HG03175 (cell line): ENCODE measurements at regions not wholly inside any gene's neighbourhood (a gene's known extent, or its start where the extent isn't known, plus 50 kb on each side); places are given as distances from the start of the nearest gene placed in this dataset.
A peak's percentile ranks its signal among the peaks of the same experiment; 100 is the strongest.
"Not testable (repeated sequence)": the region's sequence is repeated elsewhere in the genome, so short reads cannot be mapped to it uniquely, and the experiment has no call there.

ENCODE experiments used
- ATAC-seq: cut with Tn5 transposase; IDR thresholded peaks from one replicate; pipeline ENCODE4 v1.9.1; 2021; ENCODE audit warnings: mild to moderate bottlenecking, moderate library complexity; ENCODE audit not compliant: unreplicated experiment

DNA sequence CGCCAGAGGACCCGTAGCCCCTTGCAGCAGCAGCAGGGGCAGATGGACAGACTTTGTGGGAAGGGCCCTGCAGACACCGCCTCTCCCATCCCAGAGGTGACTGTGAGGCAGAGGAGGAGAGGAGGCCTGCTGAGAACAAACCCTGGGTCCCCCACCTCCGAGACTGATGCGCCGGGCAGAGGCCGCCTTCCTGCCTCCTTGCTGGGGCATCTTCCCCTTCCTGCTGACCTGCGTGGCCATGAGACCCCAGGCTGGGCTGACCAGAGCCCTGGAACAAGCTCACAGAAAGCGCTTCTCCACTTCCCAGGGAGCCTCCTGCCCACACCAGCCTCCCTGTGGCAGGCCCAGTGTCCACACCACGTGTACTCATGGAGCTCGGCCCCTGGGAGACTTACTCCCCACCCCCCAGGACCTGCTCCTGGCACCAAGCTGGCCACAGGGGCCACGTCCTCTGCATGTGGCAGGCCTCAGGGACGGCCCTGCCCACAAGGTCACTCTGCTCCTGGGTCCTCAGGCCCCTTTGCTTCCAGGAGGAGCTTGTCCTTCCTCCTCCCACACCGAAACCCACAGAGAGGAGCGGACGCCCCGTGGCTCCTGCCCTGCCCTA, 119.0 kb upstream of the ZNF469 start:
- not testable (repeated sequence) for ATAC-seq

DNA sequence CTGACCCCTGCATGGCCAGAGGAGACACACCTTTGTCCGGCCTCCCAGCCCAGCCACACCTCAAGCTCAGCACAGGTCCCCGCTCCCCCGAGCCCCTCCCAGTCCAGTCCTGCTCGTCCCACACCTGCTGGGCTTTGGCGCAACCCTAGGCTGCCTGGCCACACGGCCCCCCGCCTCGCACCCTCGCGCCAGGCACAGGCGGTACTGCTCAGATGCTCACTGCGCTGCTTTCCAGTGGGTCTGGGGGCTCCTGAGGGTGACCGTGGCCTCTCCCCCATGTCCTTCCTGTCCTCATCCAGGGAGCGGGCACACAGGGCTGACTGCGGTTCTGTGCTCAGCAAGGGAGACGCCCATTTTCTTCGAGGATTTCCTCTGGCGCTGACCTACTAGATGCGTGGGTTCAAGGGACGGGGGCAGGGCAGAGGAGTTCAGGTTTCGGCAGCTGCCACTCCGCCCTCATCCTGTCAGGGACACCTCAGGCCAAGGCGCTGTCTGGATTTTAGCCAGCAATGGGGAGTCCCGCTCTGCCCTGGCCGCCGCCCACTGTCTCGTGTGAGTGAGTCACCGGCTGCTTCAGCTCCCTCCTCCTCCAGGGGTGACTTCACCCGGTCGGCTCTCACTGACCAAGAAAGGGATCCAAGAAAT, 118.0 kb upstream of the ZNF469 start:
- peak; percentile 73 for ATAC-seq

DNA sequence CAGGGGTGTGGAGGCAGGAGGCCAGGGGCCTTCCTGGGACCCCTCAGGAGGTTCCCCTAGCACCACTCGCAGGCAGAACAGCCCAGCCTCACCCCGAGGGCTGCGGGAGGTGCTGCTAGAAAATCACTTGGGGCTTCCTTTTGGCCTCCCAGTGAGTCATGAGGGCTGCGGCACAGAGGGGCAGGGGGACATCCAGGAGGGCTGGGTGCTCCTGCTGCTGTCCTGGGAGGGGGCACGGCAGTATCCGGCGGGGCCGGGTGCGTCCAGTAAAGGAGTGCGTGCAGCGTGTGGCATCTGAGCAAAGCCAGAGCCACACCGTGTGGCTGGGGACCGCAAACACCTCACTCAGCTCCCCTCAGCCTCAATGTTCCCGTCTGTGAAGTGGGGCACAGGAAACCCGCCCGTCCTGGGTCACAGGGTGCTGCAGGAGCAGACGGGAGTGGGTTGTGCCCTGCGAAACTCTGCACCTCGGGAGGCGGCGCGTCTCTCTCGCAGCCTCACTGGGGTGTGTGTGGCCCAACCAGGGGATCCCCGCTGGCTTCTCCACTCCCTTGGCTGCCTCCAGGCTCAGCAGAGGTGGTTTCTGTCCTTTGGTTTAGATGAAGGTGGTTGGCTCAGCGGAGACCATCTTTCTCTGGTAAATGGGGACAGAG, 117.3 kb upstream of the ZNF469 start:
- peak; percentile 10 for ATAC-seq

DNA sequence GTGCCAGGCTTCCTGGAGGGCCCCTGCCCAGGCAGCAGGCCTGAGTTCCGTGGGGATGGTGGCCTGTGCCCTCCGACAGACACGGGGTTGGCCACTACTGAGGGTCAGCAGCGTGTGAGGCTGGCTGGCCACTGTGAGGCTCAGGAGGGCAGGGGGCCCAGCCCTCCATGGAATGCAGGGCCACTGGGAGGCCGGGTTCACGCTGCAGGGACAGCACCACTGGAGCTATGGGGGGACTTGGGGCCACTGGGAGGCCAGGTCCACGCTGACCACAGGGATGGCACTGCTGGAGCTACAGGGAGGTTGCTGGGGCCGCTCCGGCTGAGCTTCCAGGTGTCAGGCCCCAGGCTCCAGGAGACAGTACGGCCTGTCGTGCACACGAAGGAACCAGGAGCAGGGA, 116.7 kb upstream of the ZNF469 start:
- not testable (repeated sequence) for ATAC-seq

DNA sequence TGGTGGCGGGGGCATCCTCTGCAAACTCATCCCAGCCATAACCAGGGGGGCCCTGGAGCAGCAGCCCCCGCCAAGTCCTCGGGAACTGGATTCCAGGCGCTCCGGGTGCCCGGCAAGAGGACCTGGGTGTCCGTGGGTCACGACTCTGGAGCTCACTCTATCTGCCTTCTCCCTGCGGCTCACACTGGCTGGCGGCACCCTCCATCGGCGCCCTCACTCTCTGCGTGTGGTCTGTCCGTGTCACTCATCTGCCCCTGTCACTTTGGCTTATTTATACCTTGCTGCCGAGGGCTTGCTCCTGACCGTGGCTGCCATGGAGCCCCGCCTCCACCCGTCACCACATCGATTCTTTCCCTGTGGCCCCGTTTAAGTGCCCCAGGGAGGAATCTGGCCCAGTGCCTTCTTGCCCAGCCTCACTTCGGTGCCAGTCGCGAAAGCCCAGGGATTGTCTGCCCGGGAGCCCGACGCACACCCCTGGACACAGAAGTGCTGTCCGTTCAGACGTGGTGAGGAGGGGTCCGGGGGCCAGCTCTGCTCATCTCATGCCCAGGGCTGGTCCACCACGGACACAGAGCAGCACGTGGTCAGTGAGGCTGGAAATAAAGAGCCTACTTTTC, 115.7 kb upstream of the ZNF469 start:
- ATAC-seq: not testable (repeated sequence)

DNA sequence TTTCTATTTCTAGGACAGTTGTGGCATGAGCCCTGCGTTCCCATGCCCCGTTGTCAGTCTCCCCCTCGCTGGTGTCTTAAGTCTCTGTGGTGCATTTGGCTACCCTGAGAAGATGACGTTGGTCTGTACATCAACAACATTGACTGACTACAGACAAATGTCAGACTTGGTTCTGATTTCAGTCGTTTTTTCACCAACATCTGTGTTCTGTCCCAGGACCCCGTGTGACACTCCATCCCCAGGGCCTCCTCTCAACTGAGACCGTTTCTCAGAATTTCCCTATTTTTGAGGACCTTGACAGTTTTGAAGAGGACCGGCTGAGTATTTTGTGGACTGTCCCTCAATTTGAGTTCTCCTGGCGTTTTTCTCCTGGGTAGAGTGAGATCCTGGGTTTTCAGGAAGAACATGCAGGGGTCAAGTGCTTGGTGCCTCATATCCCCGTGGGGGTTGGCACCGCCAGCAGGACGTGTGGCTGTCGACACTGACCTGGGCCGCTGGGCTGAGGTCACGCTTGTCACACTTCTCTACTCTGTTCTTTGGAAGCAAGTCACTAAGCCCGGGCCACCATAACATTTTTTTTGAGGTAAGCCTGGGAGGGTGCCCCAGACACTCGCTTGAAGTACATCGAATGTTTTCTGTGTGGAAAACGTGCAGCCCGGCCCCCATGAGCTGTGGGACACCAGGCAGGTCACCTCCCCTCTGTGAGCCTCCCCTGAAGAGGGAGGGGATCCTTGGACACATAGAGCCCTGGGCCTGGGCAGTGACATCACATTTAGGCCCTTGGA, 114.4 kb upstream of the ZNF469 start:
- not testable (repeated sequence) for ATAC-seq

DNA sequence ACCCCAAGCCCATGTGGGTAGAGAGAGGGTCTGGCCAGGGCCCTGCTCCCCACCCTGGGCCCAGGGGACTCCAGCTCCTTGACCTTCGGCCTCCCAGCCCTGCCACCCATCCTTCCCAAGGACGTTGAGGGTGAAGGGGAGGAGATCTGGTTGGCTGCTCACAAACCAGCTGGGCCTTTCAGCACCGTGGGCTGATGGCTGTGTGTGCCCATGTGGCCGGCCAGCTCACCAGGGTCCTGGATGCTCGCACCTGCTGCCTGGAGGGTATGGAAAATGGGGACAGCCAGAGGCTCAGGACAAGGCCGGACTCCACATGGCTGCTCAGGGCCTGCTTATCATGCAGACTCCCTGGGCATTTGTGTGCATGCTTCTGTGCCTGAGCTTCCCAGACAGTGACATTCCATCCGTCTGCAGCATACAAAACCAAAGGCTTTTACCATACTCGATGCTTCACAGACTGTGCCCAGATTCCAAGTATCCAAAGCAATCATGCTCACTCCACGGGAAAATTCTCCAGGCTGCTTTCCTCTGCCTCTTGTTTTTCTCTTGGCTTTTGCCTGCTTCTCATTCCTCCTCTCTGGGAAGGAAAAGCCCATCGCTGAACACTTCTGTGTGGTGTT, 112.5 kb upstream of the ZNF469 start:
- ATAC-seq: not testable (repeated sequence)

DNA sequence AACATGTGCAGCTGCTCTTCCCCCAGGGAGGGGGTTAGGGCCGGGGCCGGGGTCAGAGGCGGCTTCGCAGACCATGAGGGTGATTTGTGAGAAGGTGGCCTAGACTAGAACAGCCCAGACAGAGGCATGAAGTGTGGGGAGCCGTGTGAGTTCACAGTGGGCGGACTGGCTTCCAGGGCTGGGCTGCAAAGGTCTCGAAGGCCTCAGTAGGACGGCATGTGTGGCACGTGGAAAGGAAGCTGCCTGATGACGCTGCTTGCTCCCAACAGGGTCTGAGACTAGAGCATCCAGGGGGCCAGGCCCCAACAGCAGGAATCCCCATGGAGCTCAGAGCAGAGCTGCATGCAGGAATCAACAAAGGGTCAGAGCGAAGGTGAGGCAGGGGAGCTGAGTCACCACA, 111.5 kb upstream of the ZNF469 start:
- not testable (repeated sequence) for ATAC-seq

DNA sequence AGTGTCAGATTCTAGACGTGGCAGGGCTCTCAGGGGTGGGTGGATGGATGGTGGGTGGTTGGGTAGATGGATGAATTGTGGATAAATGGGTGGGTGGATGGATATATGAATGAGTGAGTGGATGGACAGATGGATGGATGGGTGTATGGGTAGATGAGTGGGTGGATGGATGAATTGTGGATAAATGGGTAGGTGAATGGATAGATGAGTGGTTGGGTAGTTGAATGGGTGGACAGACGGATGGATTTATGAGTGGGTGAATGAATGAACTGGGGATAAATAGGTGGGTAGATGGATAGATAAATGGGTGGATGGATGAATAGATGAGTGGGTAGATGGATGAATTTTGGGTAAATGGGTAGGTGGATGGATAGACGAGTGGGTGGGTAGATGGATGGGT, 111.0 kb upstream of the ZNF469 start:
- not testable (repeated sequence) for ATAC-seq

DNA sequence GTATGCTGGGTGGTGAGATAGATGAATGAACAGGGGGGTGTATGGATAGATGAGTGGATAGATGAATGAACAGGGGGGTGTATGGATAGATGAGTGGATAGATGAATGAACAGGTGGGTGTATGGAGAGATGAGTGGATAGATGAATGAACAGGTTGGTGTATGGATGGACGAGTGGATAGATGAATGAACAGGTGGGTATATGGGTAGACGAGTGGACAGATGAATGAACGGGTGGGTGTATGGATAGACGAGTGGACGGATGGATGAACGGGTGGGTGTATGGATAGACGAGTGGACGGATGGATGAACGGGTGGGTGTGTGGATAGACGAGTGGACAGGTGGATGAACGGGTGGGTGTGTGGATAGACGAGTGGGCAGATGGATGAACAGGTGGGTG, 110.3 kb upstream of the ZNF469 start:
- ATAC-seq: not testable (repeated sequence)

DNA sequence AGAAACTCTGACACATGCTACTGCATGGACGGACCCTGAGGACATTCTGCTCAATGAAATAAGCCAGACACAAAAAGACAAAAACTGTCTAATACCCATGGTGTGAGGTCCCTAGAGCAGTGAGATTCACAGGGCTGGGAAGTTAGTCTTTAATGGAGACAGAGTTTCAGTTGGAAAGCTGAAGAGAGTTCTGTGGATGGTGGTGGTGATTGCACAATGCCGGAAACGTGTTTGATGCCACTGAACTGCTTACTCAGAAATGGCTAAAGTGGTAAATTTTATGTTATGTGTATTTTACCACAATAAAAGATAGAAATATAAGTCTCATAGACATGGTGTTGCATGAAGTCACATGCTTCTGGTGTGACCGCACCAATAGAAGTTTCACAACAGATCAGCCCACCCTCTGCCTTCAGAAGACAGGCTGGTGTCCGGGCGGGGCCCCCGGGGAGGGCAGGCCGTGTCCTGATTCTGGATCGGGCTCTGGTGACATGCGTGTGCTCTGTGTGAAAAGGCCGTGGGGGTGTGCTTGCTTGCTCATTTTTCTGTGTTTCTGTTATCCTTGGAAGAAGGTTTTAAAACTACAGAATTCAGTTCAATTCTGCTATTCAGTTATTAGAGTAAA, 108.5 kb upstream of the ZNF469 start:
- ATAC-seq: not testable (repeated sequence)

DNA sequence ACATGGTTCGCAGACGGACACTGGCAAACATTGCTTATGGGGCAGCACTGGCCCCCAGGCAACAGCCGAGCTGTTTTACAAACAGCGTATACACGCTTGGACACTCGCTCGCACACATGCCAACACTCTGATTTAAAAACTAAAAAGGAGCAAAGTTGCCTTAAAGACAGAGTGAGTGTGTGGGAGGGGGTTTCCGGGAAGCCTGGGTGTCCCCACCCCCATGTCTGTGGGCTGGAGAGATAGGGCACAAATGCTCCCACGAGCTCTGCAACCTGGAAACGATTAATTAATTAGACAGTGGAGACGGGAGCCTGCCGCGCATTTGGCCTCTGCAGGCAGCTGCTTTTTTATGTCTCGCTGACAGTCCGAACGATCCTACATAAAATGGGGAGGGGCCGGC, 107.9 kb upstream of the ZNF469 start:
- no peak for ATAC-seq

DNA sequence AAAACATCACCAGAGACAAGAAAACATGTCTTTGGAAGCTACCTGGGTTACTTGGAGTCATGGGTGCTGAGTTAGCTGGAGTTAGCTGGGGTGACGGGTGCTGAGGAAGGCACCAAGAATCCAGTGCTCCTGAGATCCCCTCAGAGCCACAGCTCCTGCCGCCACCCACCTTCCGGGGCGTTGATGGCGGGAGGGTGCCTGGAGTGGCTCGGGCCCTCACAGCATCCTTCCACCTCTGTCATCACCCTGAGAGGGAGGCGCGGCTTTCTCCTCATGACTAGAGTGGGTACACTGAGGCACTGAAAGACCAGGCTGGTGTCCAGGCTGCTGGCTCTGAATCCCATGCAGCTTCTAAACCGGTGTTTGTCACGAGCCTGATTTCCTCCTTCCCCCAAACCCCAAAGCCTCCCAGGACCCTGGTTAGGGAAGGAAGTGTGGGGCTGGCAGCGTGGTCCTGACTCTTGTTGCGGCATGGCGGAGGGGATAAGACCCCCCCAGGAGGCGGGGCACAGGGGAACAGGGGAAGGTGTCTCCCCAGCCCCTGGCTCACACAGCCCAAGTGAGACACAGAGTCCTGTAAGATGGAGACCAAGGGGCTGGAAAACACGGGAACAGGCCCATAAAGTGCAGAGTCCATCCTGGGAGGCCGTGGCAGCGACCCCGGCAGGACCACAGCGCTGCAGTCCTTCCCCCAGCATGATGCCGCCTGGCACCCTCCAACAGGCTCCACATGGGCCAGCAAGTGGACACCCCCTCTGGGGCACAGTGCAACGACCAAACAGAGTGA, 107.2 kb upstream of the ZNF469 start:
- not testable (repeated sequence) for ATAC-seq

DNA sequence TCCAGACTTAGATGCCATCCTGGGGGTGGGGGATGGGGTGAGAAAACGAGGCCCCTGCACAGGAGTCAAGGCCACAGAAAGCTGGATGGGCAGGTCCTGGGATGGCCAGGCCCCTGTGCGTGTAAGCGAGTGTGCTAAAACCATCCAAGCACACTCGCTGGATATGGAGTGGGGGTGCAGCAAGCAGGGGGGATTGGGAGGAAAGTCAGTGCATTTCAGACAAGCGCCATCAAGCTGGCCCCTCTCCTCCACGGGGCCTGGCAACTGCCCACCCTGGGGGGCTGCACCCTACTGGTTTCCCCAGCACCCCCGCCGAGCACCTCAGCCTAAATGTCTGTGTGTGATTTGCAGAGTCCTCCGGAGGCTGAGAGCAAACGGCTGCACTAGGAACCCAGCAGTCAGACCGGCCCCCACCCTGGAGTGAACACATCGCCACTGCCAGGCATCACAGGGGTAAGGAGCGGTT, 106.6 kb upstream of the ZNF469 start:
- not testable (repeated sequence) for ATAC-seq

DNA sequence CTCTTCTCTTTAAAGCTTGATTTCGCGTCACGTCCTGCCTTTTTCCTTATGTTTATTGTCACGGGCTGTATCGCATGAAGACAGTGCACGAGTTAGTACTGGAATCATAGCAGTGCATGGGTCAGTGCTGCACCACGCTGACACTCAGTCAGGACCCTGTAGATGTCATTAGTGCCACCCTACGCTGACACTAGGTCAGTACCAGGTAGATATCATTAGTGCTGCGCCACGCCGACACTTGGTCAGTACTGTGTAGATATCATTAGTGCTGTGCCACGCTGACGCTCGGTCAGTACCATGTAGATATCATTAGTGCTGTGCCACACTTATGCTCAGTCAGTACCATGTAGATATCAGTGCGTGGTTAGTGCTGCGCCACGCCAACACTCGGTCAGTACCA, 106.2 kb upstream of the ZNF469 start:
- ATAC-seq: no peak

DNA sequence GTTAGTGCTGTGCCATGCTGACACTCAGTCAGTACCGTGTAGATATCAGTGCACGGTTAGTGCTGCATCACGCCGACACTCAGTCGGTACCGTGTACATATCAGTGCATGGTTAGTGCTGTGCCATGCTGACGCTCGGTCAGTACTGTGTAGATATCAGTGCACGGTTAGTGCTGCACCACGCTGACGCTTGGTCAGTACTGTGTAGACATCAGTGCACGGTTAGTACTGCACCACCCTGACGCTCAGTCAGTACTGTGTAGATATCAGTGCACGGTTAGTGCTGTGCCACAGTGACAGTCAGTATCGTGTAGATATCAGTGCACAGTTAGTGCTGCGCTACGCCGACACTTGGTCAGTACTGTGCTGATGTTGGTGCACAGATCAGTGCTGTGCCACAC, 102.8 kb upstream of the ZNF469 start:
- no peak for ATAC-seq

DNA sequence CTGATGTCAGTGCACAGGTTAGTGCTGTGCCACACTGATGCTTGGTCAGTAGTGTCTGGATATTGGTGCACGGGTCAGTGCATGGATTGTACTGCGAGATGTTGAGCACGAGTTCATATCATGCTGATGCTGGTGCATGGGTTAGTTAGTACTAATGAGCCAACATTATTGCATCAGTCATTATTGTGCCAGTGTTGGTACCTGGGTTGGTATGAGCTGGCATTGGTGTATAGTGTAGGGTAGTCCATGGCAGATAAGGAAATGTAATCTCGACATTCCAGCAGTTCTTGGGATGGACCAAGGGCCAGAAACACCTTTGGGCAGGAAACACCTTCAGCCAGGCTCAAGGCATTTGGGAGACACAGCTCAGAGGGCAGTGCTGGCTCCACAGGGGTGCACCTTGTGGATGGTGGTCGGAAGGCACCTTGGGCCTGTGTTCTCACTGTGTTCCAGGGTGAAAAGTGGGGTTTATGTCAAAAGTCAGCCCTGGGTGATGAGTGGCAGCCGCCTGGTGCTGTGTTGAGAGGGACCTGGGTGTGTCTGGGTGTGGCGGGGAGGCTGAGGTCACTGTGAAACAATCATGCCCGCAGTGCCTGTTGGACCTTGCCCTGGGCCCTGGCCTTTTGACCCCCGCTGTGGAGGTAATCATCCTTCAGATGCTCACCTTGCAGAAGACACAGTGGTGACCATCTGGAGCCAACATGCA, 100.7 kb upstream of the ZNF469 start:
- ATAC-seq: no peak

DNA sequence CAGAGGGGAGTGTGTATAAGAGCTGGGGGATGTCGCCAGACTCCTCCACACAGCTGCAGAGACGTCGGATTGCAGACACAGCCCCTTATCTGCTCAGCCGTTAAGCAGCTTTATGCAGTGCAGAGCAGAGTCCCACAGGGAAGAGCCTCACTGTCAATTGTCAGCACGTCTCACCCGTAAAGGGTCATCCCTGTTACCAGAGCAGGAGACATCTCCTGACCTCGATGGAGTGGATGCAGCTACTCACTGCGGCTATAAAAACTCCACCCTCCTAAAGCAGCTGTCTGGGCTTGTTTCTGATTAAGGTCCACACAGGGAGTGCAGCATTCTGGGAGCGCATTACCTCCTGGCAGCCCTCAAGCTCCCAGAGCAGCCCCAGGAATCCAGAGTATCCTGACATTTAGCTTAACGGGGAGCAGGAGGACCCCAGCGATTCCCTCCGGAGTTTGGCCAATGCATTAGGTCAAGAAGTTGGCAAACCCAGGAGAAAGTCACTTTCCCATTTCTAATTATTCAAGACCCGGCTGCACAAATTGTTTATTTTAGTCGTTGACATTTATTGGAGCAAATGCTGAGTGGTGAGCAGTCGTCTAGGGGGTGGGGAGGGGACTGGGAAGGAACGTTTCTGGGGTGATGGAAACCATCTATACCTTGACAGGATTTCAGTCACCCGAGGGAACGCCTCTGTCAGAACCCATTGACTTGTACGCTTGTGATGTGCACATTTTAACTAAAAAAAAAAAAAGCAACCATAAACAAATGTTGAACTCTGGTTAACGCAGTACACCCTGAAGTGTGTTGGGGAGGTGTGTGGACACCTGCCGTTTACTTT, 100.0 kb upstream of the ZNF469 start:
- ATAC-seq: no peak
